Activated gamma-delta T cell (primary cell): ENCODE measurements at regions not wholly inside any gene's neighbourhood (a gene's known extent, or its start where the extent isn't known, plus 50 kb on each side); places are given as distances from the start of the nearest gene placed in this dataset.
"Not testable (repeated sequence)": the region's sequence is repeated elsewhere in the genome, so short reads cannot be mapped to it uniquely, and the experiment has no call there.

ENCODE experiments used
- DNase-seq: peaks from one replicate; lab custom pipeline; 2025; lab: John Stamatoyannopoulos, UW

- DNase-seq: not testable (repeated sequence)
Measured at GRCh38 chr14:106006043-106006442, 479.7 kb downstream of the TMEM121 start.

GRCh38 chr14:106006716-106007115 is 480.3 kb downstream of the TMEM121 start:
- DNase-seq: not testable (repeated sequence)

- no peak for DNase-seq
Measured at GRCh38 chr14:106010783-106011182, 484.4 kb downstream of the TMEM121 start.

GRCh38 chr14:106011631-106012360 is 485.4 kb downstream of the TMEM121 start:
- peak; percentile 67 for DNase-seq

- not testable (repeated sequence) for DNase-seq
Measured at GRCh38 chr14:106012361-106012725, 486.0 kb downstream of the TMEM121 start.

GRCh38 chr14:106013879-106014376 is 487.5 kb downstream of the TMEM121 start:
- no peak for DNase-seq

- not testable (repeated sequence) for DNase-seq
Measured at GRCh38 chr14:106017952-106018351, 491.6 kb downstream of the TMEM121 start.

- DNase-seq: no peak
Measured at GRCh38 chr14:106021832-106022231, 495.4 kb downstream of the TMEM121 start.

- DNase-seq: not testable (repeated sequence)
Measured at GRCh38 chr14:106022648-106023047, 496.3 kb downstream of the TMEM121 start.

- DNase-seq: no peak
Measured at GRCh38 chr14:106023411-106023810, 497.0 kb downstream of the TMEM121 start.

- DNase-seq: no peak
Measured at GRCh38 chr14:106024983-106025604, 498.7 kb downstream of the TMEM121 start.

- no peak for DNase-seq
Measured at GRCh38 chr14:106026026-106026425, 499.6 kb downstream of the TMEM121 start.

GRCh38 chr14:106027759-106028158 is 501.4 kb downstream of the TMEM121 start:
- not testable (repeated sequence) for DNase-seq

GRCh38 chr14:106029959-106030358 is 503.6 kb downstream of the TMEM121 start:
- DNase-seq: no peak

GRCh38 chr14:106037380-106037779 is 511.0 kb downstream of the TMEM121 start:
- no peak for DNase-seq

- no peak for DNase-seq
Measured at GRCh38 chr14:106038263-106038662, 511.9 kb downstream of the TMEM121 start.

- DNase-seq: no peak
Measured at GRCh38 chr14:106039400-106039799, 513.0 kb downstream of the TMEM121 start.

- DNase-seq: no peak
Measured at GRCh38 chr14:106044515-106044914, 518.1 kb downstream of the TMEM121 start.

- DNase-seq: no peak
Measured at GRCh38 chr14:106044949-106045596, 518.7 kb downstream of the TMEM121 start.

GRCh38 chr14:106051796-106052195 is 525.4 kb downstream of the TMEM121 start:
- no peak for DNase-seq

GRCh38 chr14:106055289-106055688 is 528.9 kb downstream of the TMEM121 start:
- DNase-seq: no peak

- no peak for DNase-seq
Measured at GRCh38 chr14:106058342-106058741, 532.0 kb downstream of the TMEM121 start.
